Amniotic epithelial cell (primary cell): ENCODE measurements at regions not wholly inside any gene's neighbourhood (a gene's known extent, or its start where the extent isn't known, plus 50 kb on each side); places are given as distances from the start of the nearest gene placed in this dataset.

Experiments used
- DNase-seq: peaks from one replicate; pipeline ENCODE4 v3.0.0-alpha.2; 2010; ENCODE audit warnings: low read depth

GRCh38 chr22:49093192-49093880 lies 734.3 kb downstream of the BRD1 start:
- no peak for DNase-seq

GRCh38 chr22:49092716-49093115 lies 735.0 kb downstream of the BRD1 start:
- DNase-seq: no peak

DNA sequence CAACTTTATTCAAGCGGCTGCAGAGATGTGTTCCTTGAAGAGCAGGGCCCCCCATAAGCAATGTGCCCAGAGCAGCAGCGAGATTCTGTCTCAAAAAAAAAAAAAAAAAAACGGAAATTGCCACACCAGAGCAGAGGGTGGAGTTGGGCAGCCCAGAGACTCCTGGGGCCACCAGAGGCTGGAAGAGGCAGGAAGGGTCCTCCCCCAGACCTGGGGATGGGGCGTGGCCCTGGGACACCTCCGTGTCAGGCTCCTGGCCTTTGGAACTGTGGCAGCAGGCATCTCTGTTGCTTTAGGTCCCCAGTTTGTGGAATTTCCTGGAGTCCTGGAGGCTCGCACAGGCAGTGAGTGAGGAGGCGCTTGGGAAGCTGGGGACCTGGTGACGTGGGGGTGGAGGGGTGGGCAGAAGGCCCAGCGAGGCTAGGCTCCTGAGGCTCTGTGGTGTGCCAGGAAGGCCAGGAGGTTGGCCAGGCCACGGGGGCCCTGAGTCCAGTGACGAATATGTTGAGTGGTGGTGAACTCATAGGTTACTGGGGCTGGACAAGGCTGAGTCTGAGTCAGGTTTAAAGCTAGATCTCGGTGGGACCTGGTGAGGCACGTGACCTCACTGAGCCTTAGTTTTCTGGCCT lies 735.6 kb downstream of the BRD1 start:
- DNase-seq: no peak

- no peak for DNase-seq
These were observed 736.2 kb downstream of the BRD1 start for GRCh38 chr22:49091451-49091850.

- no peak for DNase-seq
These were observed 736.9 kb downstream of the BRD1 start for GRCh38 chr22:49090853-49091135.

- DNase-seq: no peak
These were observed 737.4 kb downstream of the BRD1 start for GRCh38 chr22:49090061-49090852.

- DNase-seq: no peak
These were observed 738.6 kb downstream of the BRD1 start for GRCh38 chr22:49088801-49089791.

GRCh38 chr22:49087716-49088601 lies 739.7 kb downstream of the BRD1 start:
- DNase-seq: no peak

GRCh38 chr22:49087198-49087597 lies 740.5 kb downstream of the BRD1 start:
- no peak for DNase-seq

DNA sequence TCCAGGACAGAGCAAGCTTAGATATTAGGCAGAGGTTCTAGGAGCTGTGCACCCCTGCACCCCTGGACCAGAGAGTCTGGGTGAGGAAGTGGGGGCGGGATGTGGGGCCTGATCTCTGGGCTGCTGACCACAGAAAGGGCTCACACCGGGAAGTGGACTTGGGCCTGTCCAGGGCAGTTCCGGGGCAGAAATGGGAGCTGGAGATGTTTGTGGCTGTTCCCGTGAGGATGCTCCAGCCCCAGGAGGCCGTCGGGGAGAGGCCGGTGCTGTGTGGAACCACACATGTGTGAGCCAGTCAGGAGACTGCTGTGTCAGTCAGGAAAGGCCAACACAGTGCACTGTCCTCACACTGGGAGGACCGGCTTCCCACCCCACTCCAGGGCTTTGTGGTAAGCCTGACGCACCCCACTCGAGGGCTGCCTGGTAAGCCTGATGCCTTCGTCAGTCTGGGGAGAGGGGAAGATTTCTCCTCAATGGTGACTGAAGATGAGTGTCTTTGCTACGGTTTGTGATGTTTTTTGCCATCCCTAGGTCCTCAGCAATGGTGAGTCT lies 741.0 kb downstream of the BRD1 start:
- DNase-seq: no peak

DNA sequence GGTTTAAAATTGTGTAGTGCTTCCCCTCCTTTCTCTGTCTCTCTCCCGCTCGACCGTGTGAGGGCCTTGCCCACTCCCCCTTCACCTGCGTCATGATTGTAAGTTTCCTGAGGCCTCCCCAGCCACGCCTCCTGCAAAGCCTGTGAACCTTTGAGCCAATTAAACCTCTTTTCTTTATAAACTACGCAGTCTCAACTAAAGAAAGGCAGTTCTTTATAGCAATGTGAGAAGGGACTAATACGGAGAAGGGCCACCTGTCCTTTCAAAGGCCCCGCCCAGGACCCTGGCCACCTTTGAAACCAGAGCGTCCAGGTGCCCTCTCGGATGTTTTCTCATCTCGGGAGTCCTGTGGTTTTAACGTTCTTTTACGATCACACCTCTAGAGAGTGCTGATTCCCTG lies 741.5 kb downstream of the BRD1 start:
- no peak for DNase-seq

DNA sequence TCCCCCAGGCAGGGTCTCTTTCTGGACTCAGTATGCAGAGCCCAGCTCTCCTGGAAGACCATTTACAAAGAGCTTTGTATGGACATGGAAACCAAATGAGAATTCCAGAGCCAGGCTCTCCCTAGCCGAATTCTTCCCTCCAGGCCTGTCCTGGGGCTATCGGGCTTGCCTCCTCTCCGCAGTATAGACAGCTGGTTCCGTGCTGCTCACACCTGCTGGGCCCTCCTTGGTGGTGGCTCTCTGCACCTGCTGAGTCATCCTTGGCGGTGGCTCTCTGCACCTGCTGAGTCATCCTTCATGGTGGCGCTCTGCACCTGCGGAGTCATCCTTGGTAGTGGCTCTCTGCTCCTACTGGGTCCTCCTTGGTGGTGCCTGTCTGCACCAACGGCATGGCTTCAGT lies 743.5 kb downstream of the BRD1 start:
- DNase-seq: no peak

- DNase-seq: no peak
These were observed 744.1 kb downstream of the BRD1 start for GRCh38 chr22:49083607-49084006.

GRCh38 chr22:49082451-49082850 lies 745.2 kb downstream of the BRD1 start:
- no peak for DNase-seq

DNA sequence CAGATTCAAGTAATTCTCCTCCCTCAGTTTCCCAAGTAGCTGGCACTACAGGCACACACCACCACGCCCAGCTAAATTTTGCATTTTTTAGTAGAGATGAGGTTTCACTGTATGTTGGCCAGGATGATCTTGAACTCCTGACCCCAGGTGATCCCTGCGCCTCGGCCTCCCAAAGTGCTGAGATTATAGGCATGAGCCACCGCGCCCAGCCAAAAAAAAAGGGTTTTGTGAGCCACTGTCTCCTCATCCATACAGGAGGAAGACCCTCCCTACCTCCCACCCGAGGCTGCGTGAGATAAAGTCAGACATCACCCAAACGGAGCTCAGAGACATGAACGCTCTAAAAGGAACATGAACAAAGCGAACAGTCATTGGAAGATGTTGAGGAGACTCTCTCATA lies 745.7 kb downstream of the BRD1 start:
- DNase-seq: no peak

DNA sequence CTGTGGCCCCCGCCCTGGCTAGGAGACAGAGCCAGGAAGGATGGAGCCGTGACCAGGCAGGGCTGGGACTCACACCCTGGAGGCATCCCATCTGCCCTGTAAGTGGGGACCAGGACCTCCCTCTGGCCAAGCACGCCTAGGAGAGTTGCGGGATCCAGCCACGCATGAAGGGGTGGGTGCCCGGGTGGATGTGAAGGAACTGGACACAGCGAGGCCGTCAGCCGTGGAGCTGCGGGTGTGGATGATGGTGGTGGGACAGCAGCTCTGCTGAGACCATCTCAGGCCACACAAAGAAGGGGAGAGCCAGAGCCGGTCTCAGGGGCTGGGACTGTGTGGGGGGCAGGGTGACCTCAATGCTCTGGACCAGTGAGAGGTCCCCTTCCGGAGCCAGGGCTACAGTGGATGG lies 746.4 kb downstream of the BRD1 start:
- no peak for DNase-seq

GRCh38 chr22:49080631-49081030 lies 747.0 kb downstream of the BRD1 start:
- no peak for DNase-seq

DNA sequence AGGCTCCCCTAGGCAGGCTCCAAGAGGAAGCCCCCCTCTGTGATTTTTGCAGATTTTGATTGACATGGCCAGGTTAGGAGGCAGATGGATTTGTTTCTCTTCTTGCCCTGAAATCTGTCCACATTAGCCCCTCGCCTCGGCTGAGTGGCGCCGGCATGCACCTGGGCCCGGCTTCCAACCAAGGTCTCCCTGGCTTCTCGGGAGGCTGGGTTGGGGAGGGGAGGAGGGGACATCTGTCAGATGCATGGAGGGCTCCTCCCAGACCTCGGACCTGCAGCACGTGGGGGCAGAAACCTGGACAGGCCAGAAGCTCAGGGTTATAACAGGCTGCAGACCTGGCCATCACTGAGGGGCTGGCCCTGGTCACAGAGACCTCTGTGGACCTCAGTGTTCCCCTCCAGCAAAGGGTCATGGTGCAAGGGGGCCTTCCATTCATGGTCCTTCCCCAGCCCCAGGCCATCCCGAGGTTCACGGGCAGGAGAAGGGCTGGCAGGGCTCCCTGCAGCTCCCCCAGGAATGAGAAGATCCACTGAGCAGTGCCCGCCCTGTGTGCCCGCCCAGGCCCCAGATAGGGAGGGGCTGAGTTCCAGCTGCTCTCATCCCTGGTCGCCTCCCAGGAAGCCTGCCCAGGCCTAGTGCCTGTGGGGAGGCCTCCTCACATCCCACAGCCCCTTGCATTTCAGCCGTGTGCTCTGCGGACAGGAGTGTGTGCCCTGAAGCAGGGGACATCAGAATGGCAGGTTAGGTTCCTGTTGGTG lies 747.8 kb downstream of the BRD1 start:
- DNase-seq: no peak

DNA sequence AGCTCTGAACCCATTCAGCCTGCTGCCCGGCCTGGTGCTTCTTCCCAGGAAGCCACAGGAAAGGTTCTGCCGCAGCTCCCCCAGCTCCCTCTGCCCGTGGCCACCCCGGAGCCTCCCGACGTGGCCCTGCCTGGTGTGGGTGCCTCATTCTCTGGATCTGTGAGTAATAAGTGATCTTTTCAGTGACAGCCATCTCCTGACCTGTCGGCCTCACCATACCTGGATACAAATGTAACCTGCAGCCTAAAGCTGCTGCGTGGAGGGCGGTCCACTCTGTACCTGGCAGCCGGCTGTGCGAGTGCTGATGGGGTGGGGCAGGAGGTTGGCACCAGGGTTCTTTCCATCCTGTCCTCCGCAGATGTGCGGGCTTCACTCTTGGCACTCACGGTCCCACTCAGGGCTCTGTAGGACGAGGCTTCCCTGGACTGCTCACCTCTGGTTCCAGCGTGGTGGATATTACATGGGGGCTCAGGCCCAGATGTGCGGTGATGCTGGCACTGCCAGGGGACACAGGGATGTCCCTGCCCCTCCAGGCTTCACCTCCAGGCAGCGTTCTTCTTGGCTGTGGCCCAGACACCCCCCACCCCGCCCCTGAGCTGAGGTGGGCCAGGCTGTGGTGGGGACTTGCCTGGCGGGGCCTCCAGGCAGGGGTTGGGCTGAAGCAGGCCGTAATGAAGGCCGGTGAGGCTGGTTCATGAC lies 748.5 kb downstream of the BRD1 start:
- no peak for DNase-seq
